Fibroblast of lung (primary cell): ENCODE measurements at regions not wholly inside any gene's neighbourhood (a gene's known extent, or its start where the extent isn't known, plus 50 kb on each side); places are given as distances from the start of the nearest gene placed in this dataset.

Source experiments
- CTCF ChIP-seq, 2 donors: IDR thresholded peaks in 1 of 2; conservative IDR thresholded peaks in 1 of 2; 1 replicate in 1 of 2; 2 replicates in 1 of 2; pipeline ENCODE4 v1.5.1; 2011 to 2012; ENCODE audit warnings: low read length in 2 of 2, control low read depth in 1 of 2, inconsistent platforms in 1 of 2, low read depth in 1 of 2, mild to moderate bottlenecking in 1 of 2
- EZH2 ChIP-seq: IDR thresholded peaks from 2 replicates; pipeline ENCODE4 v1.5.1; 2012; ENCODE audit warnings: low read length, control low read depth, mild to moderate bottlenecking; ENCODE audit errors: missing control alignments

- TF ChIP-seq CTCF (conservative IDR thresholded peaks at IDR 0.05 in 1 of 2, IDR thresholded peaks at IDR 0.05 in 1 of 2; ENCODE audit: low read depth in 1 of 2, low read length in 2 of 2) (no peak), EZH2 (no peak)
Observed at GRCh38 chr15:93477188-93477587, 388.2 kb upstream of the RGMA start.
